ENCODE measurements at regions not wholly inside any gene's neighbourhood (a gene's known extent, or its start where the extent isn't known, plus 50 kb on each side); places are given as distances from the start of the nearest gene placed in this dataset.

DNA sequence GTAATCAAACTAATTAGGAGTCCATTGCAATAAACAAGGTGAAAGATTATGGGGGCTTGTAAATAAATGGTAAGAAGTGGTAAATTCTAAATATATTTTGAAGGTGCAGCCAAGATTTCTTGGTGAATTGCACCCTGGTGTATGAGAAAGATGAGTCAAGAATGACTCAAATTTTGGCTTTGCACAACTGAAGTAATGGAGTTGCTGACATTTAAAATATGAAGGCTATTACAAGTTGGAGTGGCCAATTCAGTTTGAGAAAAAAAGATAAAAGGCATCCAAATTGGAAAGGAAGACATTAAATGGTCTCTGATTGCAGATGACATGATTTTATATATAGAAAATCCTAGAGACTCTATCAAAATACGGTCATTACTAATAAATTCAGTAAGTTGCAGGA is 2330.6 kb downstream of the MAT2B start:
- TF ChIP-seq CTCF (IDR thresholded peaks at IDR 0.05; ENCODE audit: insufficient read depth, low read length, poor library complexity, severe bottlenecking) (no peak), EZH2phosphoT487 (conservative IDR thresholded peaks at IDR 0.05; ENCODE audit: low read length) (no peak)

All from SU-DHL-6 (cell line).